Transverse colon (tissue), 4 donors: ENCODE measurements at regions not wholly inside any gene's neighbourhood (a gene's known extent, or its start where the extent isn't known, plus 50 kb on each side); places are given as distances from the start of the nearest gene placed in this dataset.

Experiments
- DNase-seq: peaks from one replicate; pipeline ENCODE4 v3.0.0-alpha.2; 2019
- H3K27ac ChIP-seq, 4 donors: fragments of 200-600 bp; sonication (generic); 2 replicates each; pipeline ENCODE4 v1.5.1; 2016 to 2018; ENCODE audit warnings: inconsistent platforms in 4 of 4
- H3K27me3 ChIP-seq: fragments of 200-600 bp; sonication (generic); 2 replicates; pipeline ENCODE4 v1.5.1; 2017; ENCODE audit warnings: inconsistent platforms
- H3K36me3 ChIP-seq, 4 donors: fragments of 200-600 bp; sonication (generic); 2 replicates each; pipeline ENCODE4 v1.5.1; 2017 to 2019; ENCODE audit warnings: inconsistent platforms in 4 of 4
- H3K4me1 ChIP-seq, 4 donors: fragments of 200-600 bp; sonication (generic); 2 replicates each; pipeline ENCODE4 v1.5.1; 2017 to 2020; ENCODE audit warnings: inconsistent platforms in 4 of 4
- H3K4me3 ChIP-seq, 4 donors: fragments of 200-600 bp; sonication (generic); 1 replicate in 1 of 4; 2 replicates in 3 of 4; pipeline versions ENCODE4 v1.5.1 to v1.6.1; 2017 to 2019; ENCODE audit warnings: inconsistent platforms in 4 of 4
- H3K9me3 ChIP-seq, 2 donors: fragments of 200-600 bp; sonication (generic); 2 replicates each; pipeline ENCODE4 v1.5.1; 2017 to 2019; ENCODE audit warnings: inconsistent platforms in 2 of 2
- EP300 ChIP-seq: sonication (generic); formaldehyde crosslinking; IDR thresholded peaks from one replicate; pipeline ENCODE4 v1.6.1; 2017; ENCODE audit warnings: antibody characterized with exemption, low read depth
- POLR2A ChIP-seq: fragments of 450-650 bp; IDR thresholded peaks from one replicate; pipeline ENCODE4 v1.6.1; 2016; ENCODE audit warnings: antibody characterized with exemption, mild to moderate bottlenecking, moderate library complexity
- POLR2AphosphoS5 ChIP-seq, 3 donors: sonication (generic); formaldehyde crosslinking; IDR thresholded peaks; one replicate each; pipeline ENCODE4 v1.6.1; 2016; ENCODE audit warnings: antibody characterized with exemption in 3 of 3
- WGBS, 2 donors: methylation state at CpG; one replicate each; pipeline ENCODE4 v1.1.5; 2018; ENCODE audit warnings: low coverage in 1 of 2; 5-methylcytosine and 5-hydroxymethylcytosine counted together
- in situ Hi-C, 4 donors: fragments of 200-750 bp; cut with MboI; loops; one replicate each; pipeline versions ENCODE4 v1.15.0 to v1.15.1; 2017; ENCODE audit warnings: low sequenced_read_pairs in 3 of 4, low pct_ligation_motif_present in 1 of 4, low pct_unique_long_range_greater_than_20kb in 1 of 4
- intact Hi-C: fragments of 100-400 bp; cut with DNase I; formaldehyde crosslinking; loops from one replicate; pipeline ENCODE4 v1.15.1; 2023; ENCODE audit warnings: low total_unique reads
- TF ChIP-seq, protein P1 (sequence below), 5 experiments: fragments of 200-600 bp in 3 of 5; fragments of 450-650 bp in 2 of 5; sonication (generic) in 3 of 5; IDR thresholded peaks; 1 replicate in 2 of 5; 2 replicates in 3 of 5; pipeline ENCODE4 v1.5.1; 2016 to 2017; ENCODE audit warnings: antibody characterized with exemption in 5 of 5, inconsistent platforms in 3 of 5, mild to moderate bottlenecking in 2 of 5, moderate library complexity in 1 of 5

DNA sequence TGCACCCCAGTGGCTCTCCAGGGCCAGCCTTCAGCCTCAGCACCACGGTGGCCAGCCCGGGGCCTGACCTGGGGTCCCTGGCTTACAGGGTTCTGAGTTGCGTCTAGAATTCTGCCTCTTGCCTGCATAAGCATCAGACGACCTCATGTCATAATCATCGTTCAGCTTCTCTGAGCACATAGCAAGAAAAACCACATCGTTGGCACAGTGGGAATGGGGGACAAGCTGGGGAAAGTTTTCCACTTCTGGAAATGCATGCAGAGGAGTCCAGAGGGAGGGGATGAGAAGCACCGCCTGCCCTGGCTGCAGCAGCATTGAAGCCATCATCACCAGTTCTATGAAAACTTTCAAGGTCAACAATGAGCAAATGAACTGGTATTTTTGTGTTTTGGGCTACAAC is 441.0 kb upstream of the FRG1 start:
- intact Hi-C loops (no loop called here), in situ Hi-C loops (no loop called here)
- DNase-seq: no peak
- Histone ChIP-seq H3K4me3 (no peak overlapping the region), H3K4me1 (no peaks in the 10 kb centered on the region), H3K27me3 (no peaks in the 10 kb centered on the region), H3K27ac (no peak overlapping the region), H3K9me3 (no peaks in the 10 kb centered on the region), H3K36me3 (no peaks in the 10 kb centered on the region)
- 76 to 86% methylated on average over 4 to 7 of the region's 7 CpGs for WGBS, 2 donors
- TF ChIP-seq, protein P1, sequence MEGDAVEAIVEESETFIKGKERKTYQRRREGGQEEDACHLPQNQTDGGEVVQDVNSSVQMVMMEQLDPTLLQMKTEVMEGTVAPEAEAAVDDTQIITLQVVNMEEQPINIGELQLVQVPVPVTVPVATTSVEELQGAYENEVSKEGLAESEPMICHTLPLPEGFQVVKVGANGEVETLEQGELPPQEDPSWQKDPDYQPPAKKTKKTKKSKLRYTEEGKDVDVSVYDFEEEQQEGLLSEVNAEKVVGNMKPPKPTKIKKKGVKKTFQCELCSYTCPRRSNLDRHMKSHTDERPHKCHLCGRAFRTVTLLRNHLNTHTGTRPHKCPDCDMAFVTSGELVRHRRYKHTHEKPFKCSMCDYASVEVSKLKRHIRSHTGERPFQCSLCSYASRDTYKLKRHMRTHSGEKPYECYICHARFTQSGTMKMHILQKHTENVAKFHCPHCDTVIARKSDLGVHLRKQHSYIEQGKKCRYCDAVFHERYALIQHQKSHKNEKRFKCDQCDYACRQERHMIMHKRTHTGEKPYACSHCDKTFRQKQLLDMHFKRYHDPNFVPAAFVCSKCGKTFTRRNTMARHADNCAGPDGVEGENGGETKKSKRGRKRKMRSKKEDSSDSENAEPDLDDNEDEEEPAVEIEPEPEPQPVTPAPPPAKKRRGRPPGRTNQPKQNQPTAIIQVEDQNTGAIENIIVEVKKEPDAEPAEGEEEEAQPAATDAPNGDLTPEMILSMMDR (IDR thresholded peaks at IDR 0.05): no peak
- TF ChIP-seq EP300: no peak
- no peak for TF ChIP-seq POLR2A
- TF ChIP-seq POLR2AphosphoS5 (IDR thresholded peaks at IDR 0.05): no peak

DNA sequence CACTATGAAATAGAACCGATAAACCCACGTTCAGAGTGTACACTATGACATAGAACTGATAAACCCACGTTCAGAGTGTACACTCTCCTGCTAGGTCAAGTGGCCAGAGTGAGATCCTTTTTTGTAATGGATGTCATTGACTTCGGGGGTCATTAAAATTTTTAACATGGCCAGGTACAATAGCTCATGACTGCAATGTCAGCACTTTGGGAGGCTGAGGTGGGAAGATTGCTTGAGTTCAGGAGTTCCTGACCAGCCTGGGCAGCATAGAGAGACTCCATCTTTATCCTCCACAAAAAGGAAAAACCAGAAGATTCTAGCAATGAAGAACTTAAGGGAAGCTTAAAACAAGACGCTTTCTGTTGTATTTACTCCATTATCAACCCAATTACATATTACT is 439.7 kb upstream of the FRG1 start:
- Histone ChIP-seq H3K9me3 (no peaks in the 10 kb centered on the region), H3K27me3 (no peaks in the 10 kb centered on the region), H3K4me3 (no peak overlapping the region), H3K4me1 (no peaks in the 10 kb centered on the region), H3K27ac (no peak overlapping the region), H3K36me3 (no peaks in the 10 kb centered on the region)
- TF ChIP-seq, protein P1 (IDR thresholded peaks at IDR 0.05): no peak
- TF ChIP-seq POLR2A (no peak), EP300 (no peak), POLR2AphosphoS5 (IDR thresholded peaks at IDR 0.05) (no peak)
- in situ Hi-C loops (no loop called here), intact Hi-C loops (no loop called here)
- no peak for DNase-seq
- WGBS, 2 donors: 67 to 81% methylated on average over 4 to 5 of the region's 5 CpGs

DNA sequence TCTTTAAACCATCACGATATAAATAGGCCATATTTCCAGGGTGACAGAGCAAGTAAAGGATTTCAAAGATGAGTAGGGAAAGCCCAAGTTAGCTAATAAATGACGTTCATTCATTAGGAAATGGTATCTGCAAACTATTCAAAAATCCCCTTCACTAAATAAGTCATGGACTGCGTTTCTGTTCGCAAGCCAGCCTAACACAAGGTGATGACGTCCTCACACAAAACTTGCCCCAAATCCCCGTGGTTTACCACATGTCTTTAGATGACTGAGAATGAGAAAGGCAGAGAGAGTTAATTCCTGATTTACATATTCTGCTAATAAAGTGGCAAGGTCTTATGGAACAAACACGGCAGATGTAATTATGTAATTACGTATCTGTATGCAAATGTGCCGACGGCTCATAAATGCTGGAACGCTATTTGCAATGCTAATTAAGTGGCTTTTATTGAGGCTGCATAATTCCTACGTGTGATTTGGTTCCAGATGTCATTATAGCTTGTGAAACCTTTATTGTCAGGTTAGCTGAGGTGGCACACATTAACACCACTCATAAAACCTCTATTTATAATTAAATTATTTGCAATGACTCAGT is 437.7 kb upstream of the FRG1 start:
- Histone ChIP-seq H3K36me3 (no peaks in the 10 kb centered on the region), H3K4me1 (no peaks in the 10 kb centered on the region), H3K9me3 (no peaks in the 10 kb centered on the region), H3K27ac (no peak overlapping the region), H3K4me3 (no peak overlapping the region), H3K27me3 (no peaks in the 10 kb centered on the region)
- TF ChIP-seq POLR2AphosphoS5 (IDR thresholded peaks at IDR 0.05): no peak
- no peak for TF ChIP-seq POLR2A
- TF ChIP-seq, protein P1 (IDR thresholded peaks at IDR 0.05): no peak
- no peak for TF ChIP-seq EP300
- WGBS, 2 donors: 68 to 76% methylated on average over 12 of the region's 12 CpGs
- intact Hi-C loops (no loop called here), in situ Hi-C loops (no loop called here)
- no peak for DNase-seq

DNA sequence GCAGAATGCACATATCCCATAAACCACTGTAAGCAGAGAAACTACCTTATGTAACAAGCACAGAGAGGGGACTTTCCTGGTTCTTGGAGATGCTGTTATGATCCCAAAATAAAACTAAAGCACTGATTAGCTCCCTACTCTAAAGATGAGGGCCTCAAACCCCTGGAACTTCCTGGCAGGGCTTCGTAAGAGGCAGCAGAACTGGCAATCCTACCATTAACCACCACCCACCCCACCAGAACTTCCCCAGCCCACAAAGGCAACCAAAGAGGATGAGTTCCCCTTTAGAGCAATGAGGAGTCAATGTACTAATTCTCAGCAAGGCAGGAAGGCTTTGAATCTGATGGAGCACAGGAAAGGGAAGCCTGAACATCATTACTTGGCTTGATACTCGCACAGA is 436.5 kb upstream of the FRG1 start:
- intact Hi-C loops: no loop called here
- TF ChIP-seq, protein P1 (IDR thresholded peaks at IDR 0.05): no peak
- TF ChIP-seq EP300: no peak
- no peak for TF ChIP-seq POLR2A
- no peak for TF ChIP-seq POLR2AphosphoS5 (IDR thresholded peaks at IDR 0.05)
- H3K4me3 ChIP-seq: no peak overlapping the region
- no peaks in the 10 kb centered on the region for H3K27me3 ChIP-seq
- no peaks in the 10 kb centered on the region for H3K4me1 ChIP-seq
- in situ Hi-C loops: no loop called here
- H3K36me3 ChIP-seq: no peaks in the 10 kb centered on the region
- no peak overlapping the region for H3K27ac ChIP-seq
- WGBS, 2 donors: 63% methylated on average over 2 of the region's 2 CpGs; no CpG with 5 or more reads in 1 of the 2 donors
- H3K9me3 ChIP-seq: no peaks in the 10 kb centered on the region
- DNase-seq: no peak
